ENCODE measurements at regions not wholly inside any gene's neighbourhood (a gene's known extent, or its start where the extent isn't known, plus 50 kb on each side); places are given as distances from the start of the nearest gene placed in this dataset.

- intact Hi-C loops (cut with micrococcal nuclease), result no loop called here
- no peaks in the 10 kb centered on the region for H3K79me2 ChIP-seq (ENCODE audit: control insufficient read depth, insufficient read depth, low read length)
- H2AFZ ChIP-seq (ENCODE audit: insufficient read depth, low read depth, low read length, poor library complexity, severe bottlenecking), result no peak overlapping the region
- no peak overlapping the region for H3K27ac ChIP-seq (ENCODE audit: low read length in 2 of 2)
- no peaks in the 10 kb centered on the region for H4K20me1 ChIP-seq (ENCODE audit: control insufficient read depth, insufficient read depth, low read length, poor library complexity, severe bottlenecking)
- H3K4me1 ChIP-seq (ENCODE audit: control insufficient read depth in 2 of 2, insufficient read depth in 2 of 2, low read length in 2 of 2), result no peaks in the 10 kb centered on the region
- H3K27me3 ChIP-seq (replicated peaks in 1 of 4; ENCODE audit: control extremely low read depth in 1 of 4, control insufficient read depth in 3 of 4, insufficient read depth in 4 of 4, low read length in 3 of 4), result no peaks in the 10 kb centered on the region
- ChIA-PET POLR2A (no interaction called here), CTCF (no interaction called here)
- TF ChIP-seq EZH2 (IDR thresholded peaks at IDR 0.05; ENCODE audit: borderline replicate concordance, insufficient read depth, low read depth, low read length, poor library complexity, severe bottlenecking) (no peak), CTCF (IDR thresholded peaks at IDR 0.05) (no peak)
- no peaks in the 10 kb centered on the region for H3K36me3 ChIP-seq (replicated peaks in 1 of 2; ENCODE audit: control extremely low read depth in 1 of 2, control insufficient read depth in 1 of 2, extremely low read depth in 1 of 2, insufficient read depth in 2 of 2, low read length in 1 of 2)
- H3K4me2 ChIP-seq (replicated peaks; ENCODE audit: low read depth, low read length, poor library complexity, severe bottlenecking), result no peak overlapping the region
- DNase-seq (no peak), ATAC-seq (ENCODE audit: low read depth) (no peak)
- H3K9me3 Mint-ChIP-seq (ENCODE audit: insufficient read depth), result peaks cover 5% of the 10 kb centered on the region
- H3K27me3 Mint-ChIP-seq, result no peaks in the 10 kb centered on the region
- no peak overlapping the region for H3K9ac ChIP-seq (ENCODE audit: low read length)
- no peak overlapping the region for H3K27ac Mint-ChIP-seq
- H3K9me3 ChIP-seq (ENCODE audit: control extremely low read depth in 1 of 3, control insufficient read depth in 2 of 3, insufficient read depth in 1 of 3, low read length in 2 of 3), result peaks cover 0 to 3% (median 0%) of the 10 kb centered on the region in 3 donors
- H3K4me3 ChIP-seq (ENCODE audit: control extremely low read depth in 1 of 5, extremely low read depth in 1 of 5, insufficient read depth in 1 of 5, low read depth in 2 of 5, low read length in 4 of 5), result no peak overlapping the region
- H3K4me1 Mint-ChIP-seq, result no peaks in the 10 kb centered on the region
- no peak overlapping the region for H3K4me3 Mint-ChIP-seq
Measured at GRCh38 chr10:33893506-33893905, 559.0 kb upstream of the NRP1 start.

DNA sequence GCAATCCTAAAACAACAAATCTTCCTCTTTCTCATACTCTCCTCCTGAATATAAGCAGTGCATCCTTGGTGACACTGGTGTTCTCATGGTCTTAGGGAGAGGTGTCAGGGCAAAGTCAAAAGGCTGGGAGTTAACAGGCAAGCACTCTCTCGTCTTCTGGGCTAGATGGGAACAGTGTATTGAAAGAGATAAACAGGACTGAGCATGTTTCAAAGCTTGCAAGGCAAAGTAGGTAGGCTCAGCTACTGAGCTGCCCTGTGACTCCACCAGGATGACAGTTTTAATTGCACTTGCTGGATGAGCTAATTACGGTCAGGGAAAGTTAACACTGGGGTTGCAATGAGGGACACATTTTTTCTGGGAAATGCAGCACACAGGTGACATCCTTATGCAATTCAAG, 554.9 kb upstream of the NRP1 start:
- no peaks in the 10 kb centered on the region for H3K36me3 ChIP-seq (replicated peaks in 1 of 2; ENCODE audit: control extremely low read depth in 1 of 2, control insufficient read depth in 1 of 2, extremely low read depth in 1 of 2, insufficient read depth in 2 of 2, low read length in 1 of 2)
- H3K4me1 ChIP-seq (ENCODE audit: control insufficient read depth in 2 of 2, insufficient read depth in 2 of 2, low read length in 2 of 2), result no peaks in the 10 kb centered on the region
- WGBS (ENCODE audit: insufficient coverage), result 53% methylated on average over 2 of the region's 2 CpGs
- no peak overlapping the region for H2AFZ ChIP-seq (ENCODE audit: insufficient read depth, low read depth, low read length, poor library complexity, severe bottlenecking)
- intact Hi-C loops (cut with micrococcal nuclease), result no loop called here
- no peak overlapping the region for H3K4me3 ChIP-seq (ENCODE audit: control extremely low read depth in 1 of 5, extremely low read depth in 1 of 5, insufficient read depth in 1 of 5, low read depth in 2 of 5, low read length in 4 of 5)
- H3K4me3 Mint-ChIP-seq, result no peak overlapping the region
- H3K9ac ChIP-seq (ENCODE audit: low read length), result no peak overlapping the region
- H3K79me2 ChIP-seq (ENCODE audit: control insufficient read depth, insufficient read depth, low read length), result no peaks in the 10 kb centered on the region
- ATAC-seq (ENCODE audit: low read depth) (no peak), DNase-seq (no peak)
- H3K27me3 ChIP-seq (replicated peaks in 1 of 4; ENCODE audit: control extremely low read depth in 1 of 4, control insufficient read depth in 3 of 4, insufficient read depth in 4 of 4, low read length in 3 of 4), result no peaks in the 10 kb centered on the region
- H3K27ac Mint-ChIP-seq, result no peak overlapping the region
- no peaks in the 10 kb centered on the region for H4K20me1 ChIP-seq (ENCODE audit: control insufficient read depth, insufficient read depth, low read length, poor library complexity, severe bottlenecking)
- no peak overlapping the region for H3K27ac ChIP-seq (ENCODE audit: low read length in 2 of 2)
- no peaks in the 10 kb centered on the region for H3K27me3 Mint-ChIP-seq
- POLR2A ChIA-PET, result no interaction called here
- no peak overlapping the region for H3K4me2 ChIP-seq (replicated peaks; ENCODE audit: low read depth, low read length, poor library complexity, severe bottlenecking)
- H3K9me3 Mint-ChIP-seq (ENCODE audit: insufficient read depth), result peaks cover 5% of the 10 kb centered on the region
- H3K9me3 ChIP-seq (ENCODE audit: control extremely low read depth in 1 of 3, control insufficient read depth in 2 of 3, insufficient read depth in 1 of 3, low read length in 2 of 3), result peaks cover 0 to 8% (median 0%) of the 10 kb centered on the region in 3 donors
- TF ChIP-seq CTCF (IDR thresholded peaks at IDR 0.05) (no peak), EZH2 (IDR thresholded peaks at IDR 0.05; ENCODE audit: borderline replicate concordance, insufficient read depth, low read depth, low read length, poor library complexity, severe bottlenecking) (no peak)
- H3K4me1 Mint-ChIP-seq, result no peaks in the 10 kb centered on the region
- CTCF ChIA-PET, result no interaction called here

Measured in B cell (primary cell).